ENCODE measurements at regions not wholly inside any gene's neighbourhood (a gene's known extent, or its start where the extent isn't known, plus 50 kb on each side); places are given as distances from the start of the nearest gene placed in this dataset.

DNA sequence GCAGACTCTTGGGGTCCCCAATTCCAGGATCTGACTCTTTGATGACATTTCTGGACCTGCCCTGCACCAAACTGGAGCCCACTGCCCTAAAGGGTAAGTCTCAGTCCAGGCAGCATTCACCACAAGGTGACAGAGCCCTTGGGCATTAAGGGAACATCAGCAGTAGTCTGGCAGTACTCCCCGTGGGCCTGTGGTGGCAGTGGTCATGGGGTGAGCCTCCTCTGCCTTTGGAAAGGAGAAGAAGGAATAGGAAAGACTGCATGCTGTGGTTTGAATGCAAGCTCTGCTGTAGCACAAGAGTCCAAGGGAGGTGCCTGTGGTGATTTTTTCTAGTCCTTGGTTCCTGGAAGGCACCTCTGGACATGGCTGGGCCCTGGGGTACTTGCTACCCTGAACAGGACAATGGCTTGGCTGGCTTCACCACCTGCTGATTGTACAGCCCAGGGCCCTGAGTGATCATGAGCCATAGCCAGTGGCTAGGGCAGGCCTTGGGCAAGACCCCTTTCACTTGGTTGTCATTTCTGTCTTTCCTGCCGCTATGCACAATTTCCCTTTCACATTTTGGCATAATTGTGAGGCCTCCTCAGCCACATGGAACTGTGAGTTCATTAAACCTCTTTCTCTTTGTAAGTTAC lies 160.7 kb upstream of the GRIA4 start:
- Histone ChIP-seq H3K4me3 (ENCODE audit: low read depth, low read length) (no peak overlapping the region), H3K27me3 (replicated peaks) (no peaks in the 10 kb centered on the region), H3K27ac (no peak overlapping the region), H3K36me3 (replicated peaks) (no peaks in the 10 kb centered on the region)
- no peak for DNase-seq
- TF ChIP-seq, protein P1, sequence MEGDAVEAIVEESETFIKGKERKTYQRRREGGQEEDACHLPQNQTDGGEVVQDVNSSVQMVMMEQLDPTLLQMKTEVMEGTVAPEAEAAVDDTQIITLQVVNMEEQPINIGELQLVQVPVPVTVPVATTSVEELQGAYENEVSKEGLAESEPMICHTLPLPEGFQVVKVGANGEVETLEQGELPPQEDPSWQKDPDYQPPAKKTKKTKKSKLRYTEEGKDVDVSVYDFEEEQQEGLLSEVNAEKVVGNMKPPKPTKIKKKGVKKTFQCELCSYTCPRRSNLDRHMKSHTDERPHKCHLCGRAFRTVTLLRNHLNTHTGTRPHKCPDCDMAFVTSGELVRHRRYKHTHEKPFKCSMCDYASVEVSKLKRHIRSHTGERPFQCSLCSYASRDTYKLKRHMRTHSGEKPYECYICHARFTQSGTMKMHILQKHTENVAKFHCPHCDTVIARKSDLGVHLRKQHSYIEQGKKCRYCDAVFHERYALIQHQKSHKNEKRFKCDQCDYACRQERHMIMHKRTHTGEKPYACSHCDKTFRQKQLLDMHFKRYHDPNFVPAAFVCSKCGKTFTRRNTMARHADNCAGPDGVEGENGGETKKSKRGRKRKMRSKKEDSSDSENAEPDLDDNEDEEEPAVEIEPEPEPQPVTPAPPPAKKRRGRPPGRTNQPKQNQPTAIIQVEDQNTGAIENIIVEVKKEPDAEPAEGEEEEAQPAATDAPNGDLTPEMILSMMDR (IDR thresholded peaks at IDR 0.05; ENCODE audit: low read depth, low read length, missing control alignments): no peak
- in situ Hi-C loops (cut with HindIII; ENCODE audit: low pct_ligation_motif_present, low sequenced_read_pairs): no loop called here

DNA sequence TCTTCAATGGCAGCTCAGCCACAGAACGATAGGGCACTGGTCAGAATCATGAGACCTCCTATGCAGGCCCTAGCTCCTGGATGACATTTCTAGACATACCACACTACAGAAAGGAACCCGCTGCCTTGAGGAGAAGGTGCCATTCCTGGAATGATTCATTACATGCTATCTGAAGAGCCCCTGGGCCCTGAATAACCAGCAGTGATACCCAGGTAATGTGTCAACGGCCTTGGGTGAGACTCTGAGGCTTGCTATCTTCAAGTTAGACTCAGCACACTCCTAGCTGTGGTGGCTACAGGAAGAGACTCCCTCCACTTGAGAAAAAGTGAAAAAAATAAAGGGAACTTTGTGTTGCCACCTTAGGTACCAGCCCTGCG lies 161.2 kb upstream of the GRIA4 start:
- Histone ChIP-seq H3K36me3 (replicated peaks) (no peaks in the 10 kb centered on the region), H3K27me3 (replicated peaks) (no peaks in the 10 kb centered on the region), H3K27ac (no peak overlapping the region), H3K4me3 (ENCODE audit: low read depth, low read length) (no peak overlapping the region)
- in situ Hi-C loops (cut with HindIII; ENCODE audit: low pct_ligation_motif_present, low sequenced_read_pairs): no loop called here
- TF ChIP-seq, protein P1 (IDR thresholded peaks at IDR 0.05; ENCODE audit: low read depth, low read length, missing control alignments): no peak
- no peak for DNase-seq

GRCh38 chr11:105447936-105448702 lies 161.8 kb upstream of the GRIA4 start:
- in situ Hi-C loops (cut with HindIII; ENCODE audit: low pct_ligation_motif_present, low sequenced_read_pairs): no loop called here

GRCh38 chr11:105443623-105444022 lies 166.2 kb upstream of the GRIA4 start:
- no peak for DNase-seq
- H3K27me3 ChIP-seq (replicated peaks): no peaks in the 10 kb centered on the region
- in situ Hi-C loops (cut with HindIII; ENCODE audit: low pct_ligation_motif_present, low sequenced_read_pairs): no loop called here
- no peak overlapping the region for H3K27ac ChIP-seq
- H3K36me3 ChIP-seq (replicated peaks): no peaks in the 10 kb centered on the region
- H3K4me3 ChIP-seq (ENCODE audit: low read depth, low read length): no peak overlapping the region
- TF ChIP-seq, protein P1 (IDR thresholded peaks at IDR 0.05; ENCODE audit: low read depth, low read length, missing control alignments): no peak

More at GRCh38 chr11:105447936-105448702, 161.8 kb upstream of the GRIA4 start:
- H3K36me3 ChIP-seq (replicated peaks): no peaks in the 10 kb centered on the region
- H3K4me3 ChIP-seq (ENCODE audit: low read depth, low read length): no peak overlapping the region
- DNase-seq: no peak
- TF ChIP-seq, protein P1 (IDR thresholded peaks at IDR 0.05; ENCODE audit: low read depth, low read length, missing control alignments): no peak
- H3K27ac ChIP-seq: no peak overlapping the region
- no peaks in the 10 kb centered on the region for H3K27me3 ChIP-seq (replicated peaks)

GRCh38 chr11:105432241-105432995 lies 177.5 kb upstream of the GRIA4 start:
- Histone ChIP-seq H3K36me3 (replicated peaks) (no peaks in the 10 kb centered on the region), H3K4me3 (ENCODE audit: low read depth, low read length) (no peak overlapping the region), H3K27me3 (replicated peaks) (no peaks in the 10 kb centered on the region), H3K27ac (no peak overlapping the region)
- TF ChIP-seq, protein P1 (IDR thresholded peaks at IDR 0.05; ENCODE audit: low read depth, low read length, missing control alignments): no peak
- DNase-seq: no peak
- in situ Hi-C loops (cut with HindIII; ENCODE audit: low pct_ligation_motif_present, low sequenced_read_pairs): no loop called here
